ENCODE measurements at regions not wholly inside any gene's neighbourhood (a gene's known extent, or its start where the extent isn't known, plus 50 kb on each side); places are given as distances from the start of the nearest gene placed in this dataset.
A peak's percentile ranks its signal among the peaks of the same experiment; 100 is the strongest.

DNA sequence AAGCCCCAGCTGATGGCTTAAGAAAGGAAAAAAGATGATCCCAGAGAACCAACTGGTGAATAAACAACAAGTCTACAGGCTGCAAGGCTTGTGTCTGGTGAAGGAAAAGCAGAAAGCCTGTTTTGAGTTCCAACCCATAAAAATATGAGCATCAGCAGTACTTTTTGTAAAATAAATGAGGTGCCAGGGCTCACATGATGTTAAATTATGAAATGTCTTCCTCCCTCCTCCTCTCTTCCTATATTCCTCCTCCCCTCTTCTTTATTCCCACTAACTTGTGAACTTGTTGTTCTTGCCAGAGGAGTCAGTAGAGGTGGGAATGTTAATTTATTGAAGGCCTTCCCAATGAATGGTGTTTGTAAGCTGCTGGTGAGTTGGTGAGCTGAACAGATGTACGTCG lies 212.2 kb upstream of the CDH11 start:
- no peaks in the 10 kb centered on the region for H3K36me3 ChIP-seq (ENCODE audit: control insufficient read depth, insufficient read depth, low read length)
- no peak overlapping the region for H3K27ac ChIP-seq (ENCODE audit: insufficient read depth, low read length)
- peaks cover 3% of the 10 kb centered on the region for H3K4me1 ChIP-seq (ENCODE audit: control insufficient read depth, extremely low read depth, insufficient read depth, low read length)
- no peaks in the 10 kb centered on the region for H3K27me3 ChIP-seq (ENCODE audit: control insufficient read depth, insufficient read depth, low read length)
- H3K9me3 ChIP-seq (ENCODE audit: control insufficient read depth, insufficient read depth, low read depth, low read length), result no peaks in the 10 kb centered on the region
- no peaks in the 10 kb centered on the region for H3K79me2 ChIP-seq (ENCODE audit: control insufficient read depth, insufficient read depth, low read length)
- DNase-seq (ENCODE audit: low read depth in 2 of 2), result no peak
- no peak overlapping the region for H3K9ac ChIP-seq (ENCODE audit: insufficient read depth, low read length)
- no peaks in the 10 kb centered on the region for H4K20me1 ChIP-seq (ENCODE audit: control insufficient read depth, extremely low read depth, insufficient read depth, low read length)
- no peak for TF ChIP-seq EZH2 (IDR thresholded peaks at IDR 0.05; ENCODE audit: low read length, missing control alignments)
- no peak for TF ChIP-seq CTCF (conservative IDR thresholded peaks at IDR 0.05 in 1 of 2, IDR thresholded peaks at IDR 0.05 in 1 of 2; ENCODE audit: low read depth in 1 of 2, low read length in 2 of 2)
- H3K4me3 ChIP-seq (replicated peaks in 1 of 4; ENCODE audit: control extremely low read depth in 1 of 4, insufficient read depth in 1 of 4, low read depth in 3 of 4, low read length in 4 of 4), result no peak overlapping the region
- no peak overlapping the region for H2AFZ ChIP-seq (ENCODE audit: low read length)
- H3K4me2 ChIP-seq (ENCODE audit: extremely low read depth, insufficient read depth, low read length), result no peak overlapping the region

DNA sequence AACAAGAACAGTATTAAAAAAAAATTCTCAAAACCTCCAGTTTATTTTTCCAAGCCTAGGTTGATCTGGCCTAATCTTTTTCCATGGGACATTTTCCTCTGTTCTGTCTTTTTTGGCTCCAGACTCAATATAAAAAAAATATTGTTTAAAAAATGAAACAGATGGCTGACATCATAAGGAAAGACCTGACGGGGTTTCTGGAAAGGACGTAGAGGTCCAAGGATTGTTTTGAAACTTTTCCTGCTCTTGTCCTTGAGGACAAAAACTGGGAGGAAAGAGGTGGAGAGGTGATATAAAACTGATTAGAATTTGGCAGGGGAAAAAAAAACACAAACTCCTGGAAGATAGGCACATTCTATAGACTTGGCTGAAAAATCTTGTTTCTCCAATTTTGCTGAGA lies 211.4 kb upstream of the CDH11 start:
- DNase-seq (ENCODE audit: low read depth in 2 of 2), result peak in 1 of 2 donors; percentile 19
- Histone ChIP-seq H3K4me3 (replicated peaks in 1 of 4; ENCODE audit: control extremely low read depth in 1 of 4, insufficient read depth in 1 of 4, low read depth in 3 of 4, low read length in 4 of 4) (no peak overlapping the region), H4K20me1 (ENCODE audit: control insufficient read depth, extremely low read depth, insufficient read depth, low read length) (no peaks in the 10 kb centered on the region), H3K9ac (ENCODE audit: insufficient read depth, low read length) (no peak overlapping the region), H3K4me1 (ENCODE audit: control insufficient read depth, extremely low read depth, insufficient read depth, low read length) (peaks cover 3% of the 10 kb centered on the region), H3K27ac (ENCODE audit: insufficient read depth, low read length) (no peak overlapping the region), H2AFZ (ENCODE audit: low read length) (no peak overlapping the region), H3K36me3 (ENCODE audit: control insufficient read depth, insufficient read depth, low read length) (no peaks in the 10 kb centered on the region), H3K9me3 (ENCODE audit: control insufficient read depth, insufficient read depth, low read depth, low read length) (no peaks in the 10 kb centered on the region), H3K79me2 (ENCODE audit: control insufficient read depth, insufficient read depth, low read length) (no peaks in the 10 kb centered on the region), H3K27me3 (ENCODE audit: control insufficient read depth, insufficient read depth, low read length) (no peaks in the 10 kb centered on the region), H3K4me2 (ENCODE audit: extremely low read depth, insufficient read depth, low read length) (no peak overlapping the region)
- no peak for TF ChIP-seq CTCF (conservative IDR thresholded peaks at IDR 0.05 in 1 of 2, IDR thresholded peaks at IDR 0.05 in 1 of 2; ENCODE audit: low read depth in 1 of 2, low read length in 2 of 2)

DNA sequence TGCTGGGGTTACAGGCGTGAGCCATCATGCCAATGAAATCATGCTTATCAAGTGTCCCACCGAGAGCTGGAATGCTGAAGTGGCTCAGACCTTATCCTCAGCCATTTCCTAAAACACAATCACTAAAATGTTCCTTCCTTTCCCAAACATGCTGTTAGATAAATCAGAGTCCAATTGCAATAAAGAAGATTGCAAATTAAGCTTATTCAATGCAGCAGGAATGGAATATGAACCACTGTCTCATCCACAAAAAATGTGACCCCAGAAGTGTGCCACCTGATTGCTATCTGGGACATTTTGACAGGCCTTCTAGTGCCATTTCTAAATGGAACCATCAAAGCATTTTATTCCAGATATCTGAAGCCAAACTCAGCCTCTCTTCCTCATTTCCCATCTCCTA lies 205.5 kb upstream of the CDH11 start:
- no peaks in the 10 kb centered on the region for H3K9me3 ChIP-seq (ENCODE audit: control insufficient read depth, insufficient read depth, low read depth, low read length)
- H3K27ac ChIP-seq (ENCODE audit: insufficient read depth, low read length), result no peak overlapping the region
- H3K9ac ChIP-seq (ENCODE audit: insufficient read depth, low read length), result no peak overlapping the region
- H3K36me3 ChIP-seq (ENCODE audit: control insufficient read depth, insufficient read depth, low read length), result no peaks in the 10 kb centered on the region
- H3K4me2 ChIP-seq (ENCODE audit: extremely low read depth, insufficient read depth, low read length), result no peak overlapping the region
- no peaks in the 10 kb centered on the region for H4K20me1 ChIP-seq (ENCODE audit: control insufficient read depth, extremely low read depth, insufficient read depth, low read length)
- no peak overlapping the region for H3K4me3 ChIP-seq (replicated peaks in 1 of 4; ENCODE audit: control extremely low read depth in 1 of 4, insufficient read depth in 1 of 4, low read depth in 3 of 4, low read length in 4 of 4)
- no peaks in the 10 kb centered on the region for H3K79me2 ChIP-seq (ENCODE audit: control insufficient read depth, insufficient read depth, low read length)
- no peaks in the 10 kb centered on the region for H3K4me1 ChIP-seq (ENCODE audit: control insufficient read depth, extremely low read depth, insufficient read depth, low read length)
- peak in 1 of 2 donors; percentile 26 for DNase-seq (ENCODE audit: low read depth in 2 of 2)
- H3K27me3 ChIP-seq (ENCODE audit: control insufficient read depth, insufficient read depth, low read length), result no peaks in the 10 kb centered on the region
- H2AFZ ChIP-seq (ENCODE audit: low read length), result no peak overlapping the region
- no peak for TF ChIP-seq CTCF (conservative IDR thresholded peaks at IDR 0.05 in 1 of 2, IDR thresholded peaks at IDR 0.05 in 1 of 2; ENCODE audit: low read depth in 1 of 2, low read length in 2 of 2)
- no peak for TF ChIP-seq EZH2 (IDR thresholded peaks at IDR 0.05; ENCODE audit: low read length, missing control alignments)
